ENCODE measurements at regions not wholly inside any gene's neighbourhood (a gene's known extent, or its start where the extent isn't known, plus 50 kb on each side); places are given as distances from the start of the nearest gene placed in this dataset.
"Not testable (repeated sequence)": the region's sequence is repeated elsewhere in the genome, so short reads cannot be mapped to it uniquely, and the experiment has no call there.

- H4K20me1 ChIP-seq (ENCODE audit: insufficient read depth, poor library complexity, severe bottlenecking), result no peaks in the 10 kb centered on the region
- no peak overlapping the region for H3K4me3 ChIP-seq
- no peaks in the 10 kb centered on the region for H3K79me2 ChIP-seq
- H3K4me1 ChIP-seq (ENCODE audit: insufficient read depth), result peaks cover 8% of the 10 kb centered on the region
- no peaks in the 10 kb centered on the region for H3K9me2 ChIP-seq (replicated peaks; ENCODE audit: insufficient read depth)
- TF ChIP-seq CTCF (IDR thresholded peaks at IDR 0.05; ENCODE audit: poor library complexity), result no peak
- no peak overlapping the region for H2AFZ ChIP-seq
- no peaks in the 10 kb centered on the region for H3K9me3 ChIP-seq (ENCODE audit: low read depth)
- no peak overlapping the region for H3K27ac ChIP-seq
- H3K36me3 ChIP-seq (replicated peaks; ENCODE audit: insufficient read depth, low read depth), result no peaks in the 10 kb centered on the region
- no peak for DNase-seq (ENCODE audit: low spot score)
- H3K4me2 ChIP-seq, result no peak overlapping the region
- H3K27me3 ChIP-seq, result no peaks in the 10 kb centered on the region
These were observed 190.5 kb upstream of the P2RY1 start for GRCh38 chr3:152644478-152644877.

DNA sequence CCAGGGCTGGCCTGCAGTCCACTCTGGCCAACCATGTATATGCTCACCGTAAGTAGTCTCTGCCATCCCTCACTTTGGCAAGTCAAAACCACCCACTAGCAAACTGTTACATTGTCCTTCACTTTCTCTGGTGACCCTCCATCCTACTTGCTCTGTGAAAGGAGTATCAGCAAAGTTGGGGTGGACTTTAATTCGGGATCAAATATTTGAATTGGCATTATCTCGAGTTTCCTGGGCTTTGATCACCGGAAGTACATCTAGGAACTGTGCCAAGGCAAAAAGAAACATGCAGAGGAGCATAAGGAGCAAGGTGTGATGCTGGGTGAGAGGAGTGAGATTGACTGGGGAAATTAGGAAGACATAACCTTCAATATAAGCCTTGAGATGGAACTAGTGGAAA, 188.9 kb upstream of the P2RY1 start:
- Histone ChIP-seq H4K20me1 (ENCODE audit: insufficient read depth, poor library complexity, severe bottlenecking) (no peaks in the 10 kb centered on the region), H3K79me2 (no peaks in the 10 kb centered on the region), H3K9me2 (replicated peaks; ENCODE audit: insufficient read depth) (no peaks in the 10 kb centered on the region), H3K9me3 (ENCODE audit: low read depth) (no peaks in the 10 kb centered on the region), H3K4me2 (no peak overlapping the region), H3K36me3 (replicated peaks; ENCODE audit: insufficient read depth, low read depth) (no peaks in the 10 kb centered on the region), H3K4me1 (ENCODE audit: insufficient read depth) (peaks cover 12% of the 10 kb centered on the region), H3K27ac (no peak overlapping the region), H3K27me3 (no peaks in the 10 kb centered on the region), H2AFZ (no peak overlapping the region), H3K4me3 (no peak overlapping the region)
- no peak for TF ChIP-seq CTCF (IDR thresholded peaks at IDR 0.05; ENCODE audit: poor library complexity)
- TF ChIP-seq EZH2phosphoT487 (IDR thresholded peaks at IDR 0.05; ENCODE audit: low read depth, severe bottlenecking, unreplicated experiment), result no peak
- TF ChIP-seq EZH2 (IDR thresholded peaks at IDR 0.05; ENCODE audit: borderline replicate concordance), result no peak
- WGBS (ENCODE audit: low lambda C conversion rate, missing lambda C conversion rate), result 83% methylated on average over 4 of the region's 4 CpGs
- DNase-seq (ENCODE audit: low spot score), result no peak

DNA sequence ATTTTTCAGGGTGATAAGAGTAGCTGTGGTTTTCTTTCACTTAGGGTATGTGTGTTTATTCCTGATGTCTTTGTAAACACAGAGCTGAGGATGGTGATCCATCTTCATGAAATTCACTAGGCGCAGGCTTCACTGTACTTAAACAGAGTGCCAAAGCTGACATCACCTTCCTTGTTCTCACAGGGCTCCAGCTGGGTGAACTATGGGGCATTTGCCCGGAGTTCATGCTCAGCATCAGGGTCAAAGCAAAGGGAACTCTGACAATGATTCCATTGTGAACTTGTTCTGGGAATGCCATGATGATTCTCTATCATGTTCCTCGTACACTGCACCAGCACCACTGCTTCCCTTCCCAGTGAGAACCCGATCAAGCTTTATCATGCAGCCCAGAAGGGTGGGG, 184.8 kb upstream of the P2RY1 start:
- Histone ChIP-seq H3K4me1 (ENCODE audit: insufficient read depth) (peaks cover 12% of the 10 kb centered on the region), H3K27ac (no peak overlapping the region), H3K9me3 (ENCODE audit: low read depth) (no peaks in the 10 kb centered on the region), H3K27me3 (no peaks in the 10 kb centered on the region), H3K9me2 (replicated peaks; ENCODE audit: insufficient read depth) (no peaks in the 10 kb centered on the region), H2AFZ (no peak overlapping the region), H3K4me2 (no peak overlapping the region), H3K4me3 (no peak overlapping the region), H3K36me3 (replicated peaks; ENCODE audit: insufficient read depth, low read depth) (no peaks in the 10 kb centered on the region), H3K79me2 (no peaks in the 10 kb centered on the region), H4K20me1 (ENCODE audit: insufficient read depth, poor library complexity, severe bottlenecking) (no peaks in the 10 kb centered on the region)
- TF ChIP-seq EZH2 (IDR thresholded peaks at IDR 0.05; ENCODE audit: borderline replicate concordance), result no peak
- no peak for TF ChIP-seq CTCF (IDR thresholded peaks at IDR 0.05; ENCODE audit: poor library complexity)
- no peak for TF ChIP-seq EZH2phosphoT487 (IDR thresholded peaks at IDR 0.05; ENCODE audit: low read depth, severe bottlenecking, unreplicated experiment)
- DNase-seq (ENCODE audit: low spot score), result no peak
- WGBS (ENCODE audit: low lambda C conversion rate, missing lambda C conversion rate), result 75% methylated on average over 4 of the region's 4 CpGs

GRCh38 chr3:152650923-152651322, 184.0 kb upstream of the P2RY1 start:
- not testable (repeated sequence) for H3K9me3 ChIP-seq (ENCODE audit: low read depth); H3K27me3 ChIP-seq; H3K4me3 ChIP-seq; H3K27ac ChIP-seq; H3K9me2 ChIP-seq (replicated peaks; ENCODE audit: insufficient read depth); H2AFZ ChIP-seq; H3K4me2 ChIP-seq; H4K20me1 ChIP-seq (ENCODE audit: insufficient read depth, poor library complexity, severe bottlenecking); H3K36me3 ChIP-seq (replicated peaks; ENCODE audit: insufficient read depth, low read depth); H3K79me2 ChIP-seq; DNase-seq (ENCODE audit: low spot score)
- H3K4me1 ChIP-seq (ENCODE audit: insufficient read depth), result peaks cover 12% of the 10 kb centered on the region
- 78% methylated on average over 4 of the region's 4 CpGs for WGBS (ENCODE audit: low lambda C conversion rate, missing lambda C conversion rate)

Data from hepatocyte (in vitro differentiated cells).